Sigmoid colon (tissue), 4 donors: ENCODE measurements at regions not wholly inside any gene's neighbourhood (a gene's known extent, or its start where the extent isn't known, plus 50 kb on each side); places are given as distances from the start of the nearest gene placed in this dataset.

Experiments
- EP300 ChIP-seq, 4 donors: sonication (generic); formaldehyde crosslinking; IDR thresholded peaks; one replicate each; pipeline ENCODE4 v1.6.1; 2017; ENCODE audit warnings: antibody characterized with exemption in 4 of 4
- POLR2A ChIP-seq, 2 donors: fragments of 450-650 bp; IDR thresholded peaks; one replicate each; pipeline ENCODE4 v1.6.1; 2016; ENCODE audit warnings: antibody characterized with exemption in 2 of 2, mild to moderate bottlenecking in 2 of 2, moderate library complexity in 2 of 2
- TF ChIP-seq, protein P1 (sequence below), 4 experiments: fragments of 450-650 bp in 3 of 4; fragments of 200-600 bp in 1 of 4; IDR thresholded peaks; one replicate each; pipeline ENCODE4 v1.5.1; 2016 to 2019; ENCODE audit warnings: antibody characterized with exemption in 4 of 4, mild to moderate bottlenecking in 3 of 4, moderate library complexity in 2 of 4

DNA sequence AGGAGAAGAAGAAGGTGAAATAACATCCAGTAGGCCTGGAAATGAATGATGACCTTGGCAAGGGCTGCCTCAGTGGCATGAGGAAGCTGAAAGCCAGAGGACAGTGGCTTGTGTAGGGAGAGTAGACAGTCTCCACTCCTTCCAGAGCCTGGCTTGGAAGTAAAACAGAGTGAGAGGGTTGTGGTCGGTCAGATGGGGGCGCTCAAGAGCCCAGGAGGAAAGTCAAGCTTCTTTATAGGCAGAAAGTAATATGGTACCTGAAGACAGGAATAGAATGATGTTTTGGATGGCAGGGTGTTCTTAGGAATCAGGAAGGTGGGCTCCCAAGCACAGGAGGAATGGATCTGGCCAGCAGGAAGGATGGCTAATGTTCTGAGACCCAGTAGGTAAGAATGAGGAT, 75.1 kb upstream of the TSC22D1 start:
- TF ChIP-seq POLR2A (IDR thresholded peaks at IDR 0.05) = no peak
- TF ChIP-seq, protein P1, sequence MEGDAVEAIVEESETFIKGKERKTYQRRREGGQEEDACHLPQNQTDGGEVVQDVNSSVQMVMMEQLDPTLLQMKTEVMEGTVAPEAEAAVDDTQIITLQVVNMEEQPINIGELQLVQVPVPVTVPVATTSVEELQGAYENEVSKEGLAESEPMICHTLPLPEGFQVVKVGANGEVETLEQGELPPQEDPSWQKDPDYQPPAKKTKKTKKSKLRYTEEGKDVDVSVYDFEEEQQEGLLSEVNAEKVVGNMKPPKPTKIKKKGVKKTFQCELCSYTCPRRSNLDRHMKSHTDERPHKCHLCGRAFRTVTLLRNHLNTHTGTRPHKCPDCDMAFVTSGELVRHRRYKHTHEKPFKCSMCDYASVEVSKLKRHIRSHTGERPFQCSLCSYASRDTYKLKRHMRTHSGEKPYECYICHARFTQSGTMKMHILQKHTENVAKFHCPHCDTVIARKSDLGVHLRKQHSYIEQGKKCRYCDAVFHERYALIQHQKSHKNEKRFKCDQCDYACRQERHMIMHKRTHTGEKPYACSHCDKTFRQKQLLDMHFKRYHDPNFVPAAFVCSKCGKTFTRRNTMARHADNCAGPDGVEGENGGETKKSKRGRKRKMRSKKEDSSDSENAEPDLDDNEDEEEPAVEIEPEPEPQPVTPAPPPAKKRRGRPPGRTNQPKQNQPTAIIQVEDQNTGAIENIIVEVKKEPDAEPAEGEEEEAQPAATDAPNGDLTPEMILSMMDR (IDR thresholded peaks at IDR 0.05) = no peak
- no peak for TF ChIP-seq EP300 (IDR thresholded peaks at IDR 0.05)
